A549 (cell line): ENCODE measurements at regions not wholly inside any gene's neighbourhood (a gene's known extent, or its start where the extent isn't known, plus 50 kb on each side); places are given as distances from the start of the nearest gene placed in this dataset.

Source experiments
- EP300 ChIP-seq, 2 experiments: fragments of >200 bp; sonication (Bioruptor Twin); formaldehyde crosslinking; IDR thresholded peaks; 2 replicates in 1 of 2; 3 replicates in 1 of 2; pipeline ENCODE4 v1.6.1; 2016 to 2017
- SMC3 ChIP-seq: fragments of >200 bp; sonication (Bioruptor Twin); formaldehyde crosslinking; IDR thresholded peaks from 3 replicates; pipeline ENCODE4 v1.6.1; 2018; ENCODE audit warnings: inconsistent platforms
- TF ChIP-seq, protein P1 (sequence below): fragments of 150-350 bp; IDR thresholded peaks from 2 replicates; pipeline ENCODE4 v1.6.1; 2014; ENCODE audit warnings: low read depth, mild to moderate bottlenecking, low read length

DNA sequence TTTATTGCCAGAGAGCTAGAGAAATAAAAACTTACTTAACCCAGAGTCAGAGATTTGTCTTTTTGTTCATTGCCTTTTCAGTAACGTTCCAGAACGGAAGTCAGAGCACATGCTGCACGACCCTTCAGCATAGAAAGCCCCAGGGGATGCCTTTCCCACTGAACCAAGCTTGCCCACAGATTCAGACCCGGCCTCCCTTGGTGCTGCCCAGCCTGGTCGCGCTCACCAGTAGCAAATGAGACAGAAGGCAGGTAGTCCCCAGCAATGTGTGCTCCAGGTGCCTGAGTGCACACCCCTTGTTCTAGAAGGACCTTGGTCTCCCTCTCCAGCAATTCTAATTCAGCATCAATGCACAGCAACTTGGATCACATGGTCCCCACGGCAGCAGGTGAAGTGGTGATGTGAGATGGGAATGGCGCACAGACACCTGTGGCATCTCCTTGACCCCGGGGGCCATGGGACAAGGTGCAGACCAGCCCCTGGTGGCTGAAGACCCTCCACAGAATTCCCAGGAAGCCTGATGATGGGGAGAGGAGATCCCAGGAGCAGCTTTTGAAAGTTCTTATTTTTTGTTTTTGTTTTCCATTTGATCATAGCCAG lies 91.8 kb upstream of the IQSEC1 start:
- no peak for TF ChIP-seq SMC3
- TF ChIP-seq, protein P1, sequence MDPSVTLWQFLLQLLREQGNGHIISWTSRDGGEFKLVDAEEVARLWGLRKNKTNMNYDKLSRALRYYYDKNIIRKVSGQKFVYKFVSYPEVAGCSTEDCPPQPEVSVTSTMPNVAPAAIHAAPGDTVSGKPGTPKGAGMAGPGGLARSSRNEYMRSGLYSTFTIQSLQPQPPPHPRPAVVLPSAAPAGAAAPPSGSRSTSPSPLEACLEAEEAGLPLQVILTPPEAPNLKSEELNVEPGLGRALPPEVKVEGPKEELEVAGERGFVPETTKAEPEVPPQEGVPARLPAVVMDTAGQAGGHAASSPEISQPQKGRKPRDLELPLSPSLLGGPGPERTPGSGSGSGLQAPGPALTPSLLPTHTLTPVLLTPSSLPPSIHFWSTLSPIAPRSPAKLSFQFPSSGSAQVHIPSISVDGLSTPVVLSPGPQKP, result no peak
- no peak for TF ChIP-seq EP300 (IDR thresholded peaks at IDR 0.05)
